CD4-positive, alpha-beta T cell (primary cell): ENCODE measurements at regions not wholly inside any gene's neighbourhood (a gene's known extent, or its start where the extent isn't known, plus 50 kb on each side); places are given as distances from the start of the nearest gene placed in this dataset.

Experiments
- ATAC-seq: fragments of 200-7000 bp; cut with Tn5 transposase; one replicate; pipeline ENCODE4 v1.10.0; 2022; ENCODE audit warnings: mild to moderate bottlenecking; ENCODE audit not compliant: poor library complexity
- CTCF ChIA-PET: fragments of 350-600 bp; sonication (Branson Sonifier 250); formaldehyde crosslinking; loops from one replicate; lab custom pipeline; 2021; ENCODE audit warnings: antibody characterized with exemption, inconsistent platforms; lab: Charles Lee
- POLR2A ChIA-PET: fragments of 350-600 bp; sonication (Branson Sonifier 250); formaldehyde crosslinking; loops from one replicate; lab custom pipeline; 2021; ENCODE audit warnings: antibody characterized with exemption, inconsistent platforms; lab: Charles Lee
- DNase-seq, 14 experiments: peaks; one replicate each; pipeline ENCODE4 v3.0.0-alpha.2; 2013 to 2020; ENCODE audit warnings: mixed read lengths in 2 of 14
- H3K27ac ChIP-seq, 2 donors: one replicate each; pipeline versions ENCODE4 v1.5.1 to v1.7.0; 2013; ENCODE audit warnings: low read length in 2 of 2, low read depth in 1 of 2, mild to moderate bottlenecking in 1 of 2
- H3K27me3 ChIP-seq, 2 experiments: 1 replicate in 1 of 2; 2 replicates in 1 of 2; pipeline versions ENCODE4 v1.6.1 to v1.7.0; 2013; ENCODE audit warnings: low read length in 2 of 2, control low read depth in 1 of 2, mild to moderate bottlenecking in 1 of 2, moderate library complexity in 1 of 2; ENCODE audit not compliant: insufficient read depth in 2 of 2, control insufficient read depth in 1 of 2
- H3K36me3 ChIP-seq: one replicate; pipeline ENCODE4 v1.6.1; 2013; ENCODE audit warnings: low read length, control low read depth; ENCODE audit not compliant: insufficient read depth
- H3K4me1 ChIP-seq: one replicate; pipeline ENCODE4 v1.6.1; 2013; ENCODE audit warnings: low read length, control low read depth; ENCODE audit not compliant: insufficient read depth
- H3K4me3 ChIP-seq: one replicate; pipeline ENCODE4 v1.5.1; 2013; ENCODE audit warnings: mild to moderate bottlenecking, low read length, moderate library complexity
- H3K9me3 ChIP-seq, 2 experiments: 1 replicate in 1 of 2; 2 replicates in 1 of 2; pipeline versions ENCODE4 v1.6.1 to v1.7.0; 2013; ENCODE audit warnings: low read length in 2 of 2, mild to moderate bottlenecking in 2 of 2, control low read depth in 1 of 2, moderate library complexity in 1 of 2; ENCODE audit not compliant: control insufficient read depth in 1 of 2, insufficient read depth in 1 of 2
- H3K27ac Mint-ChIP-seq: one replicate; pipeline ENCODE4 v1.8.0; 2020; ENCODE audit warnings: mixed read lengths
- H3K27me3 Mint-ChIP-seq: one replicate; pipeline ENCODE4 v1.8.0; 2021; ENCODE audit warnings: mixed read lengths
- H3K36me3 Mint-ChIP-seq: one replicate; pipeline ENCODE4 v1.8.0; 2021; ENCODE audit warnings: low read depth, mixed read lengths
- H3K4me1 Mint-ChIP-seq: one replicate; pipeline ENCODE4 v1.8.0; 2021; ENCODE audit warnings: low read depth, mixed read lengths
- H3K4me3 Mint-ChIP-seq: one replicate; pipeline ENCODE4 v1.8.0; 2020; ENCODE audit warnings: mild to moderate bottlenecking, mixed read lengths
- H3K9me3 Mint-ChIP-seq: one replicate; pipeline ENCODE4 v1.8.0; 2020; ENCODE audit warnings: mixed read lengths
- CTCF ChIP-seq: fragments of 200-600 bp; IDR thresholded peaks from one replicate; pipeline ENCODE4 v1.8.0; 2022; ENCODE audit warnings: antibody characterized with exemption, mild to moderate bottlenecking
- intact Hi-C, 2 experiments: fragments of 100-400 bp; cut with DNase I in 1 of 2; cut with micrococcal nuclease in 1 of 2; formaldehyde crosslinking; loops; one replicate each; pipeline versions ENCODE4 v1.15.1 to v1.9.0; 2023 to 2025; cut with DNase I, micrococcal nuclease

GRCh38 chr2:47236503-47237215, 60.3 kb upstream of the CALM2 start:
- CTCF ChIA-PET, result no interaction called here
- no peak overlapping the region for H3K27ac Mint-ChIP-seq
- POLR2A ChIA-PET, result no interaction called here

GRCh38 chr2:47235132-47235531, 58.8 kb upstream of the CALM2 start:
- intact Hi-C loops, result no loop called here
- no peaks in the 10 kb centered on the region for H3K4me1 ChIP-seq
- H3K36me3 ChIP-seq, result no peaks in the 10 kb centered on the region
- TF ChIP-seq CTCF, result no peak
- H3K27ac Mint-ChIP-seq, result no peak overlapping the region
- POLR2A ChIA-PET, result no interaction called here
- H3K4me1 Mint-ChIP-seq, result no peaks in the 10 kb centered on the region
- no peak overlapping the region for H3K4me3 ChIP-seq
- H3K9me3 Mint-ChIP-seq, result no peaks in the 10 kb centered on the region
- no peaks in the 10 kb centered on the region for H3K36me3 Mint-ChIP-seq
- ATAC-seq, result no peak
- no peaks in the 10 kb centered on the region for H3K9me3 ChIP-seq
- H3K27ac ChIP-seq, result no peak overlapping the region
- DNase-seq, result no peak
- H3K27me3 Mint-ChIP-seq, result no peaks in the 10 kb centered on the region
- peaks cover 0 to 4% of the 10 kb centered on the region in 2 experiments for H3K27me3 ChIP-seq
- CTCF ChIA-PET, result no interaction called here
- H3K4me3 Mint-ChIP-seq, result no peak overlapping the region

More at GRCh38 chr2:47236503-47237215, 60.3 kb upstream of the CALM2 start:
- H3K9me3 Mint-ChIP-seq, result no peaks in the 10 kb centered on the region
- Histone ChIP-seq H3K4me1 (no peaks in the 10 kb centered on the region), H3K4me3 (no peak overlapping the region), H3K27ac (no peak overlapping the region), H3K36me3 (no peaks in the 10 kb centered on the region), H3K9me3 (no peaks in the 10 kb centered on the region), H3K27me3 (peaks cover 0 to 4% of the 10 kb centered on the region in 2 experiments)
- no peak for DNase-seq
- no peak for TF ChIP-seq CTCF
- no peak overlapping the region for H3K4me3 Mint-ChIP-seq
- no peaks in the 10 kb centered on the region for H3K36me3 Mint-ChIP-seq
- ATAC-seq, result no peak
- intact Hi-C loops, result no loop called here
- no peaks in the 10 kb centered on the region for H3K27me3 Mint-ChIP-seq
- H3K4me1 Mint-ChIP-seq, result no peaks in the 10 kb centered on the region

GRCh38 chr2:47234456-47234855, 58.1 kb upstream of the CALM2 start:
- Mint-ChIP-seq H3K27ac (no peak overlapping the region), H3K9me3 (no peaks in the 10 kb centered on the region), H3K27me3 (no peaks in the 10 kb centered on the region), H3K4me1 (no peaks in the 10 kb centered on the region), H3K36me3 (no peaks in the 10 kb centered on the region), H3K4me3 (no peak overlapping the region)
- ATAC-seq (no peak), DNase-seq (no peak)
- TF ChIP-seq CTCF, result no peak
- Histone ChIP-seq H3K36me3 (no peaks in the 10 kb centered on the region), H3K9me3 (no peaks in the 10 kb centered on the region), H3K4me1 (no peaks in the 10 kb centered on the region), H3K27ac (no peak overlapping the region), H3K27me3 (peaks cover 0 to 4% of the 10 kb centered on the region in 2 experiments), H3K4me3 (no peak overlapping the region)
- intact Hi-C loops, result no loop called here
- ChIA-PET POLR2A (no interaction called here), CTCF (no interaction called here)
